ENCODE measurements at regions not wholly inside any gene's neighbourhood (a gene's known extent, or its start where the extent isn't known, plus 50 kb on each side); places are given as distances from the start of the nearest gene placed in this dataset.
"Not testable (repeated sequence)": the region's sequence is repeated elsewhere in the genome, so short reads cannot be mapped to it uniquely, and the experiment has no call there.

DNA sequence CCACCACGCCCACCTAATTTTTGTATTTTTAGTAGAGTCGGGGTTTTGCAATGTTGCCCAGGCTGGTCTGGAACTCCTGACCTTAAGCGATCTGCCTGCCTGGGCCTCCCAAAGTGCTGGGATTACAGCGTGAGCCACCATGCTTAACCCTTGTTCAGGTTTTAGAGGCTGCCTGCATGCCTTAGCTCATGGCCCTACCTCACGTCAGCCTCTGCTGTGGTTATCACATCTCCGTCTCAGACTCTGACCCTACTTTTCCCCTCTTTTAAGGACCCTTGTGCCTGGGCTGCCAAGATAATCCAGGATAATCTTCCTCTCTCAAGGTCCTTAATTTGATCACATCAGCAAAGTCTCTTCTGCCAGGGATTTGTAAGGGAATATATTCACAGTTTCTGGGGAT, 98.2 kb upstream of the PMAIP1 start:
- DNase-seq (ENCODE audit: low read depth) = no peak

DNA sequence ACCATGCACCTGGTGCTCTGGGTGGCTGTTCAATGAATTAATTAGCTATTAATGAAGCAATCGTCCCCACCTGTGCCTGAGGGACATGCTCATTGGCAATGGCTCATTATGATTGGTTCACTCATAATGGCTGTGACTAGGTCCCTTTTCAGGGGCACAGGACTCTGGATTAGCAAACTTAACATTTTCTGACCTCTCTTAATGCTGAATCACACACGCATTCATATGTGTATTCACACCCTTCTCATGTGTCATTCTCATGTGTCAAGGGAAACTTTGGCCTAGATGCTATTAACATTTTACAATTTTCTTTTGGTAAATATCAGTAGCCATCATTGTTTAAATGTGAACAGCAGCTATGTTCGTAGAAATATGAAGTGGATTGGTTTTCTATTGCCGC, 98.9 kb upstream of the PMAIP1 start:
- no peak for DNase-seq (ENCODE audit: low read depth)

DNA sequence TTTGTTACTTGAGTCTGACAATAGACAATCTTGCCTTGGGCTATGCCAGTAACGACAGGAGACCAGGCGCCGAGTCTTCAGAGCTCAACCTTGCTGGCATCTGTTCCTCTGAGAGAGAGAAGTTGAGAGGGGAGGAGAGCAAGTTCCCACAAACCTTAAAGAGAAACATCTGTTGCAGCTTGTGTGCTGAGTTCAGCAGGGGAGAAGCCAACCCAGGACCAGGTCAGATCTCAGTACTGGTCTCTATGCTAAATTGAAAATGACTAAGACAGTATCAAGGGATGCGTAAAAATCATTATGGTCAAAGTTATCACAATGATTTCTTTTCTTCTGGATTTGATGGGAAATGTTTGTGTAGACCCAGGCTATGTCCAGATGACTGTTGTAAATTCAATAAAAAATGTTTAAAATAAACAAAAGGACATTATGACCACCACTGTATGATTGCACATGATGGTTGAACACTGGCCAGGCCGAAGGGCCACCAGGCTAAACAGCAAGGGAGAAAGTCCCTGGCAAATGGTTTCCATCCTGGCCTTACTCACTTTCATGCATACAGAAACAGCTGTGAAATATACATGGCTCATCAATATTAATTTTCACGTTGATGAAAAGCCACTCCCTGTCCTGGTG, 100.3 kb upstream of the PMAIP1 start:
- DNase-seq (ENCODE audit: low read depth) = peak; percentile 37

DNA sequence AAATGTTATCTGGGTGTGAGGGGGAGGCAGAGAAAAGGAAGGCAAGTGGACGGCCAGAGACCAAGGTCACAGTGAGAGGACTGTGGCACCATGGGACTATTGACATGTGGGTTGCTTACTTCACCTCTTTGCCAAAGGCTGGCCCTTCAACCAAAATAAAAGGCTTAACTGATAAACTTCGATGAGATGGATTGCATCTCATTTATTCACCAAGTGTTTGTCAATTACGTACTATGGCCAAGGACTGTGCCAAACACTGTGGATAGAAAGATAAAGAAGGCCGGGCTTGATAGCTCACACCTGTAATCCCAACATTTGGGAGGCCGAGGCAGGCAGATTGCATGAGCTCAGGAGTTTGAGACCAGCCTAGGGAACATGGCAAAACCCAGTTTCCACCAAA, 98.7 kb upstream of the CCBE1 start:
- DNase-seq (ENCODE audit: low read depth) = no peak

DNA sequence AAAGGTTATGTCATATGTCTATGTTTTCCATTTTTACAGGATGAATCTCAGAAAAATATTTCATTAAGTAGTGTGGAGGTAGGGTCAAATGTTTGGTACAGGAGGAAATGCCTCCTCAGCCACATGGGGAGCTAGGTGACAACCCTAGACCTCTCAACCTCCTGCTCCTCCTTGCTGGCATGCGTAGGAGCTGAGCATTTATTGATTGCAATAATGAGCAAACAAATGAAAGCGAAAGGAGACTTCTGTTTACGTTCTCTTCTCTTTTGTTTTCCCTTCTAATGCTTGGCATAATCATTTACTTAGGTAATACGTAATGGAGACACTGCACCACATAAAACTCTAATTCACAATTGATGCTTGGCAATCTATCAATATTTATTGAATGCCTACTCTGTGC, 95.1 kb upstream of the CCBE1 start:
- no peak for DNase-seq (ENCODE audit: low read depth)

DNA sequence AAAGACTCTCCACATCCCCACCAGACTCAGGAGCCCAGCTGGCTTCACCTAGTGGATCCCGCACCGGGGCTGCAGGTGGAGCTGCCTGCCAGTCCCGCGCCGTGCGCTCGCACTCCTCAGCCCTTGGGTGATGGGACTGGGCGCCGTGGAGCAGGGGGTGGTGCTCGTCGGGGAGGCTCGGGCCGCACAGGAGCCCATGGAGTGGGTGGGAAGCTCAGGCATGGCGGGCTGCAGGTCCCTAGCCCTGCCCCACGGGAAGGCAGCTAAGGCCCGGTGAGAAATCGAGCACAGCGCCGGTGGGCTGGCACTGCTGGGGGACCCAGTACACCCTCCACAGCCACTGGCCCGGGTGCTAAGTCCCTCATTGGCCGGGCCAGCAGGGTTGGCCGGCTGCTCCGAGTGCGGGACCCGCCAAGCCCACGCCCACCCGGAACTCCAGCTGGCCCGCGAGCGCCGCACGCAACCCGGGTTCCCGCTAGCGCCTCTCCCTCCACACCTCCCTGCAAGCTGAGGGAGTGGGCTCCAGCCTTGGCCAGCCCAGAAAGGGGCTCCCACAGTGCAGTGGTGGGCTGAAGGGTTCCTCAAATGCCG, 93.2 kb upstream of the CCBE1 start:
- DNase-seq (ENCODE audit: low read depth) = not testable (repeated sequence)

DNA sequence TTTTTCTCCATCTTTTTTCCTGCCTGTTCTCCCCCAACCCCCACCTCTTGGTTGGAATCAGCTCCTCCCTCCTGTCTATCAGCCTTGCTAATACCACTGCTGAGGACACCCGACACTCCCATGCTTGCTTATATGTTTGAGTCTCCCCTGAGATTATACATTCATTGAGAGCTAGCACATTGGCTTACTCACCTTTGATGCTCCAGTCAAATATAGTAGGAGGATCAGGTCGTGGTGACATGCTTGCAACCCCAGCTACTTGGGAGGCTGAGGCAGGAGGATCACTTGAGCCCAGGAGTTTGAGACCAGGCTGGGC, 91.5 kb upstream of the CCBE1 start:
- no peak for DNase-seq (ENCODE audit: low read depth)

DNA sequence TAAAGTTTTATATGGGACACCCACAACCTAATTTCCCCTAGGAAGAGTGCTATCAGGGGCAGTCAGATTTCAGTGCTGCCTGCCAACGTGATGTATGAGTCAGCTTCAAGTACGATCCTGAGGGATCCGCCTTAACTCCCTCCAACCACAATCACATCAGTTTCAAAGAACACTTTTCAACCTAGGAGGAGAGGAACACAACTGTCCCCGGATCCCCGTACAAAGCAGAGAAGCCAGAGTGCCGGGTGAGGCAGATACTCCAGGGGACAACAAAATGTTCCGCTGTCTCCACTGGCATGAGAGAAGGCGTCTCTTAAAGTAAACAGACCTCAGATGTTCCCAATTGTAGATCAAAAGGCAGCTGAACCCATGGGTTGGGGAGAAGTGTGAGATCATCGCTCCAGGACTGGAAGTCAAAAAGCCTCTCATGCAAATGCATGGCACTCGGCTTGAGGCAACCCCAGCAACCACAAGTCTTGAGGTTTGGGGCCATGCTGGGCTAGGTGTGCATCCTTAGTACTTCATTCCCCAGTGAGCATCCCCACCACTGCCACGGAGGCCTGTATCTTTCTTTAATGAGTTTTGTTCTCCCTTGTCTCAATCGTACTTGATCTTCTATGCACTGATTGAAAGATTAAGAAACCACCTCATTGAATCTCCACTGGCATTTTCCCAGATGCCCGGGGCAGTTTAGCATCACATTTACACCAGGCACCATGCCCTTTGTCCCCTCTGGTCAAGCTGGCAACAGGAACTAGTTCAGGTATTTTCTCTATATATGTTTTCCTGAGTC, 91.0 kb upstream of the CCBE1 start:
- DNase-seq (ENCODE audit: low read depth) = peak; percentile 87

DNA sequence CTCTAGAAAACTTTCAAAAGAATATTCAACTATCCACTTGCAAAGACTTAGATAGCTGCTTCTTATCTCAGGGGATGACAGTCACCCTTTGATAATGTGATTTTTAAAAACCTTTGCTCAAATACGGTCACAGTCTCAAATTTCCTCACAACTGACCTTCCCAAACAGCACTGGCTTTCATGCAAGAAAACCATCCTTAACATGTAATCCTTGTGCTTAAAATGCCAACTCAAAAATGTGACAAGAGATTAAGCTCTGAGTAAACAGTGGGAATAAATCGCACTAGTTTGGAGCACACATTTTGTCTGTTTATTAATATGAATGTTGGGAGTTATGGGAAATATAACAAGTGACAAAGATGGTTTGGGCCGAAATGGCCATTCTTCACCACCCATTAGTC, 87.5 kb upstream of the CCBE1 start:
- DNase-seq (ENCODE audit: low read depth) = no peak

DNA sequence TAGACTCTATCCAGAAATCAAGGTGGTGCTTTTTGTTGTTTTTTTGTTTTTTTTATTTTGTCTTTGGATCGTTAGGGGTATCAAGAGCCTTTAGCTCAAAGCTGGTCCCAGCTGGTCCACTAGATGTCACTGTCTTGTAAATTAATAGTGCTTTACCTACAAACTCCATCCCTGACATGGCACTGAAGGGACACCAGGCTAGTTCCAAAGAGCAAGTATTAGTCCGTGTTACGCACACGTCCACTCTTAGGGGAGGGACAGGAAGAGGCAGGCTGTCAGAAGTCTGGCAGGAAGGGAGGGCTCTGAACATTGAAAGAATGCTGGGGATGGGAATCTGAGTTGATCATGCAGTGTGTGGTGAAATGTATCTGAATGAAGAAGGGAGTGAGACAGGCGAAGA, 85.9 kb upstream of the CCBE1 start:
- peak; percentile 74 for DNase-seq (ENCODE audit: low read depth)

DNA sequence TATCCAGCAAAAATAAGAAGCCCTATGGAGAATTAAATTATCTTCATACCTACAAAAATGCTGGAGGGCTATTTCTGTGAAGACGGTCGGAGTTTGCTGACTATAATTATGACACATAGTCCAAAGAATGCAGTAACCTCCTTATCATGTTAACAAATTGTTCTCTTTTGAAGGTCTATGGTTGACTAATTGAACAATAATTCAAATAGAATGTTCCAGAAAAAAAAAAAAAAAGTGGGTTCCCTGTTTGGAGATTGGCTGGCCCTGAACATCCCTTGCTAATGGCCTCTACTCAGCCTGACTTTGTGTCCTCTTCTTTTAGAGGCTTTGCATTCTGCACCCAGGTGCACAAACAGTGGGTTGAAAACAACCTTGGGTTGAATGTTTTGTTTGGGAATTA, 82.8 kb upstream of the CCBE1 start:
- DNase-seq (ENCODE audit: low read depth) = no peak

DNA sequence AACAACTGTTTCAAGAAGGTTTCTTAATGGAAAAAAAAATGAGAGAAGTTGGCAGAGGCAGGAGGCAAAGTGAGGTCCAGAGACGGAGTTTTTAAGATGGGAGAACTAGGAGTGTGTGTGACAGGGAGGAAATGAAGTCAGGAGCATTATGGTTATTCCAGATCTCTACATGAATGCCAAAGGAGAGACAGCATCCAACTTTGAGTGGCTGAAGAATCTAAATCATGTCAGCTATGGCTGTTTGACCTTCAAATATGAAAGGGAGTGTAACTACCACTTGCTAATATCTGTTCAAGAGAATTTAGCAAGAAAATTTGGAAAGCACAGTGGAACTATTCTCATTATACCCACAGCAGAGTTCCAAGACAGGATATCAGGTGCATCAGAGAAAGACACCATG, 81.2 kb upstream of the CCBE1 start:
- no peak for DNase-seq (ENCODE audit: low read depth)

DNA sequence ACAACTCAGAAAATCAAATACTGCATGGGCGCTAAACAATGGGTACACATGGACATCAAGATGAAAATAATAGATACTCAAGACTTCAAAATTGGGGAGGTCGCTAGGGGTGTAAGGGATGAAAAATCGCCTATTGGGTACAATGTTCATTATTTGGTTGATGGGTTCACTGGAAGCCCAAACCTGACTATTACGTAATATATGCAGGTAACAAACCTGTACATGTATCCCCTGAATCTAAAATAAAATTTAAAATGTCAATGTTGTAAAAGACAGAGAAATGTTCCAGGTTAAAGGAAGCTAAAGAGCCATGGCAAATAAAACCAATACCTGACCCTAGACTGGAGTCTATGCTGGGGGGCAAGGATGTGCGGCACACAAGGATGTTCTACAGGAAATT, 80.4 kb upstream of the CCBE1 start:
- no peak for DNase-seq (ENCODE audit: low read depth)

DNA sequence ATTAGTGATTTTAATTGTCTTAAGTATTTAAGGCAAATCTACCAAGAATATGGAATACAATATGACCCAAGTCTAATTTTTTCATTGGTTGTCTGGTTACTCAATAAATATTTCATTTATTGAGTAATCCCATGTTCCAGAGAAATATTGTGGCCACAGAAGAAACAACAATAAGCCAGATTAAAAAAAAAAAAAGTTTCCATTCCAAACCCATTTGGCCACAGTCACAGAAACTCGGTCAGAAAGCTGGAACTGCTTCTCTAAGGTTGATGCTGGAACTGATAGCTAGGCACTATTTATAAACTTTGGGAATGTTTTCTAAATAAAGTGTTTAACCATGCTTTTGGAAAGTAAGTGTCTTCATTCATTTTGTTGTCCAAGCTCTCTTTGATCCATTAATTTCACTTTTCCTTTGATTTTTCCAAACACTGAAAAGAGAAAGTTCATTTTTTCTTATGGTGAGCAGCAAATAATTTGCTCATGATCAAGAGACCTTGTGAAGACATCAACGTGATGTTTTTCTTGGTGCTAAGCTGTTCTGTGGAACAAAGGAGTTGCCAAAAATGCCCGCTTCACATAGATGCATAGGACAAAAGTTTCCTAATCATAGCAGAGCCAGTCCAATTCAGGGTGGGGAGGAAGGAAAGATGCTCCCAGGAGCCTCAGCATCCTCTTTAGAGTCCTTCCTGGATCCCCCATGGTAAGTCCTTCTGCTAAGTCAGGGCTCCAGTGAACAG, 72.1 kb upstream of the CCBE1 start:
- peak; percentile 43 for DNase-seq (ENCODE audit: low read depth)

DNA sequence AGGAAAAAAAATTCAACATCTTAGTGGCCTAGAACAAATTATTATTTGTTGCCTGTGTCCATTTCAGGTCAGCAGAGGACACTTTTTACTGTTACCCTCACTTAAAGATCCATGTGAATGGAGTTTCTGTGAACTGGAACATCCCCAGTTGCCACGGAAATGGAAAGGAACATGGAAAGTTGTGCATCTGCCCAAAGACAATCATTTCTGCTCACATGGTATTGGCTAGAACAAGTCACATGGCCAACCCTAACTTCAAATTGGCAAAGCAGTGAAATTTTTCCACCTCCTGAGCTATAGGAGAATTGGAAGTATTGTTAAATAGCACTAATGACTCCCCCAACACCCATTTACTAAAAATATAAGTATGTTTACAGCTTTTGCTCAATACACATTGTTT, 71.2 kb upstream of the CCBE1 start:
- DNase-seq (ENCODE audit: low read depth) = no peak

DNA sequence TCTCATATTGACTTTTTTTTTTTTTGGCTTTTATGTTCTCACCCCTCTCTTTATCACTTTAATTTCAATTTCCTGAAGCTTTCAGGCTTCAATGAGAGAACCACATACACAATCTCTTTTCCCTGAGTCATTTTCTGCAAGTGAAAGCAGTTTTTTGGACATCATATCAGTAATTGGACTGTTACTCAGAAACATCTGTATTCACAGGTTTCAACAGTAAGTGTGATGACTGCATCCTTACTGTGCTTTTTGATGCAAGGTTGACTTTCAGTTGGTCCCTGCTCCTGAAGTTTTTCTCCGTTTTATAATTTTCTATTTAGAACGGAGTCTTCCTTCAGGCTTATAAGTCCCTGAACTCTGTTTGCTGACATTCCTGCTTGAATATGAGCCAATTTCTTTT, 70.5 kb upstream of the CCBE1 start:
- no peak for DNase-seq (ENCODE audit: low read depth)

DNA sequence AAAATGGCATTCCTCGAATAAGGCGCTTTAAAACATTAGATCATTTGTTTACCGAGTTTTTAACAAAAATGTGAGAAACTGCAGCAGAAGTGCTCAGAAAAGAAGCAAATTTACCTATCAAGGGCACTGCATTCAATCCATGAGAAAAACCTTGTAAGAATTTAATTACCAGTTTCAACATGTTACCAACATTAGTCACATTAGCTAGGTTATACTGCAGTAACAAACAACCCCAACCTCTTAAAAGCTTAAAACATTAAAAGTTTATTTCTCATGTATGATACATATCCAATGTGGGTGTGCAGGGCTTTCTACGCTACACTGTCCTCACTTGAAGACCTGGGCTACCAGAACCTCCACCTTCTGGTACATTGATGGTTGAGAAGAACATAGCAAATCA, 68.1 kb upstream of the CCBE1 start:
- no peak for DNase-seq (ENCODE audit: low read depth)

DNA sequence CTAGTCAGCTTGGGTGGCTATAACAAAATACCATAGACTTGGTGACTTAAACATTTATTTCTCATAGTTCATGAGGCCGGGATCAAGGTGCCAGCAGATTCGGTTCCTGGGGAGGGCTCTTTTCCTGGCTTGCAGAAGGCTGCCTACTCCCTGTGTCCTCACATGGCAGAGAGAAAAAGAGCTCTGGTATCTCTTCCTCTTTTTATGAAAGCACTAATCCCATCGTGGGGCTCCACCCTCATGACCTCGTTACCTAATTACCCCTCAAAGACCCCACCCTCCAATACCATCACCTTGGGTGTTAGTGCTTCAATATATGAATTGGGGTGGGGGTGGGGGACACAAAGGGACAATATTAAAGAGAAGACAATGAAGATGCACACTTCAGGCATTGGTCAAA, 67.1 kb upstream of the CCBE1 start:
- no peak for DNase-seq (ENCODE audit: low read depth)

DNA sequence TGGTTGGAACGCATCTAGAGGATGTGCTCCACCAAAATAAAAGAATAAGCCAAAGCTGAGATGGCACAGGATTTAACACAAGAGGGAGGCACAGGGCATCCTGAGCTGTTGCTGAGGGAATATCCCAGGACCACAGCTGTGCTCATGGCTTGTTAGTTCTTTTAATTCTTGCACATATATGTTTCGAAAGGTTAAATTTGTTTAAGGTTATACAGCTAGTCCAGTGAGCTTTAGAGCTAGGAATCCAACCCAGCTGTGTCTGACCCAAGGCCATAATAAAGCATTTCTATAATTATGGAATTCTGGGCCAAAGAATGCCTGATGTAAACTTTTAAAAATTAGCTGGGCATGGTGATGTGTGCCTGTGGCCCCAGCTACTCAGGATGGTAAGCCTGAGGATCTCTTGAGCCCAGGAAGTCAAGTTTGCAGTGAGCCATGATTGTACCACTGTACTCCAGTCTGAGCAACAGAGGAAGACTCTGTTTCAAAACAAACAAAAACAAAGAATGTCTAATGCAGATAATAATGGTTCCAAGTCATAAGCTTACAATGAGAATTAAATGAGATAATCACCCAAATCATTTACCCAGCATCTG, 66.4 kb upstream of the CCBE1 start:
- DNase-seq (ENCODE audit: low read depth) = no peak

DNA sequence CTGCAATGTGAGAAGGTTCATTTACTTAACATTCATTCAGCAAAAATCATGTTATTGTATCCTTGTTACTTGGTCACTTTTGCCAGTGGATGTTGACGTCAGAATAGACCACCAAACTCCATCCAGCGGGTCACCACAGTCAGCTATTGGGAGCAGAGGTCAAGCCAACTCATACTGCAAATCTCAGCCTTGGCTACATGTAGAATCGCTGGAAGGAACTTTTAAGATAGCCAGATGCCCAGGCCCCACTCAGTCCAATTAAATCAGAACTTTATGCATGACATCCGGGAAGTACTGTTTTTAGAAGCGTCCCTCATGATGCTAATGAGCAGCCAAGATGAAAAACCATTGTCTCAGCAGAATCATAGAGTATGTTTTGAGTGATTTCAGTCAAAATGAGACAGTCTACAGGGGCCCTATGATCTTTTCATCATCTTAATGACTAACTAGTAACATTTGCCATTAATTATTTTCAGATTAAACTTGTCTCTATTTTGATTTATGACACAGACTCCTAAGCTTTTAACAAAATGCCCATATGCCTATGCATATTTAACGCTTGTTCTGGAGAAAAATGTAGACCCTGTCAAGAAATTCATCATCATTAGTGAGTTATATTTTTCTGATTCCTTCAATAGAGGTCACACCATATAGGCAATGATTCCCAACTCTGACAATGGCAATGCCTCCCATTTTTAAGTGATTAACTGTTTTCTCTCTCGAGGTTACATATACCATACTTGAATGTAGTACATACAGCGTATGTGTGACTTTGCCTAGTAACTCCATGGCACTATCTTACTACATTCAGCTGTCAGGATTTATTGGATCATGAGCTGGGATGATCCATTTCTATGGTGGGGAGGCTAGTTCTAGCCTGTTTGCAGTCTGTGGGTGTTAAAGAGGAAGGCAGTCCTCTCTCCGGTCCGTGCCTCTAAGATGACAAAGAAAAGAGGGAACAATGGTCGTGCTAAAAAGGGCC, 63.7 kb upstream of the CCBE1 start:
- no peak for DNase-seq (ENCODE audit: low read depth)

DNA sequence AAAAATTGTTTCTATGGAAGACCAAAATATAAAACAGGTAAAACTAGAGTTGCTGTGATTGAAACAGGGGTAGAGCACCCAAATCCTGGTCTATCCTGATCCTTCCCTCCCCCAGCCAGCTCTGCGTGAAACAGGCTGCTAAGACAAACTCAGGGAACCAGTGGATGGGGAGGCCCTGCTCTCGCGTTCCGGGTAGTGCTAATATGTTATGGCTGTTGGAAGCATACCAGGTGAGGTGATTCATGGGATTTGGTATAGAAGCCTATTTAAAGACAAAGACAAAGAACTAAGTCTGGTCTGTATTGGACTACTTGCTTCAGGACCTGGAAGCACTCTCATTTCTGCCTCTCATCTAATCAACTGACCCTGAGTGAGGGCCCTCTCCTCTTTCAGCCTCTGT, 63.0 kb upstream of the CCBE1 start:
- DNase-seq (ENCODE audit: low read depth) = no peak

Measured in myocyte (in vitro differentiated cells).